Testis (tissue), 2 donors: ENCODE measurements at regions not wholly inside any gene's neighbourhood (a gene's known extent, or its start where the extent isn't known, plus 50 kb on each side); places are given as distances from the start of the nearest gene placed in this dataset.

Experiments used
- POLR2A ChIP-seq: fragments of 450-650 bp; IDR thresholded peaks from one replicate; pipeline ENCODE4 v1.6.1; 2017; ENCODE audit warnings: antibody characterized with exemption, mild to moderate bottlenecking, moderate library complexity
- TF ChIP-seq, protein P1 (sequence below), 3 experiments: fragments of 450-650 bp in 2 of 3; fragments of 200-600 bp in 1 of 3; sonication (generic) in 1 of 3; IDR thresholded peaks; one replicate each; pipeline ENCODE4 v1.5.1; 2016 to 2019; ENCODE audit warnings: antibody characterized with exemption in 3 of 3, mild to moderate bottlenecking in 2 of 3, moderate library complexity in 1 of 3

- TF ChIP-seq, protein P1, sequence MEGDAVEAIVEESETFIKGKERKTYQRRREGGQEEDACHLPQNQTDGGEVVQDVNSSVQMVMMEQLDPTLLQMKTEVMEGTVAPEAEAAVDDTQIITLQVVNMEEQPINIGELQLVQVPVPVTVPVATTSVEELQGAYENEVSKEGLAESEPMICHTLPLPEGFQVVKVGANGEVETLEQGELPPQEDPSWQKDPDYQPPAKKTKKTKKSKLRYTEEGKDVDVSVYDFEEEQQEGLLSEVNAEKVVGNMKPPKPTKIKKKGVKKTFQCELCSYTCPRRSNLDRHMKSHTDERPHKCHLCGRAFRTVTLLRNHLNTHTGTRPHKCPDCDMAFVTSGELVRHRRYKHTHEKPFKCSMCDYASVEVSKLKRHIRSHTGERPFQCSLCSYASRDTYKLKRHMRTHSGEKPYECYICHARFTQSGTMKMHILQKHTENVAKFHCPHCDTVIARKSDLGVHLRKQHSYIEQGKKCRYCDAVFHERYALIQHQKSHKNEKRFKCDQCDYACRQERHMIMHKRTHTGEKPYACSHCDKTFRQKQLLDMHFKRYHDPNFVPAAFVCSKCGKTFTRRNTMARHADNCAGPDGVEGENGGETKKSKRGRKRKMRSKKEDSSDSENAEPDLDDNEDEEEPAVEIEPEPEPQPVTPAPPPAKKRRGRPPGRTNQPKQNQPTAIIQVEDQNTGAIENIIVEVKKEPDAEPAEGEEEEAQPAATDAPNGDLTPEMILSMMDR (IDR thresholded peaks at IDR 0.05), result no peak
- TF ChIP-seq POLR2A, result no peak
Observed at GRCh38 chr12:19596434-19597166, 157.3 kb downstream of the AEBP2 start.
